HG03064 (cell line): ENCODE measurements at regions not wholly inside any gene's neighbourhood (a gene's known extent, or its start where the extent isn't known, plus 50 kb on each side); places are given as distances from the start of the nearest gene placed in this dataset.

Source experiments
- ATAC-seq: cut with Tn5 transposase; IDR thresholded peaks from one replicate; pipeline ENCODE4 v1.9.1; 2021; ENCODE audit warnings: low read depth; ENCODE audit not compliant: unreplicated experiment

DNA sequence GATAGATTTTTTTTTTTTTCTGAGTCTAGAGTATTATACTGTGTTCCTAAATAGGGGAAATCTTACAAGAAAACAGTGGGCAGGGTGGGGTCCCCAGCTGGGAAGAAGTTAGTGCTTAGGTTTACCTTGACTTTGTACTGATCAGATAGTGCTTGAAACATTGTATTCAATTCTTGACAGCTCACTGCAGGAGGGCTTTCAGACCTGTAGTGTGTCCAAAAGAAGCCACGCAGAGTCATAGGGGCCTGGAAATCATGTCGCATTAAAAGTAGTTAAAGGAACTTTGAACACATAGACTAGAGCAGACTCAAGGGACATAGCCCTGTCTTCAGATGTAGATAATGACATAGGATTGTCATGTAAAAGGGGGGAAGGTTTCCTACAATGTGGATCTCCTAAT, 215.4 kb upstream of the NR4A3 start:
- ATAC-seq = no peak

DNA sequence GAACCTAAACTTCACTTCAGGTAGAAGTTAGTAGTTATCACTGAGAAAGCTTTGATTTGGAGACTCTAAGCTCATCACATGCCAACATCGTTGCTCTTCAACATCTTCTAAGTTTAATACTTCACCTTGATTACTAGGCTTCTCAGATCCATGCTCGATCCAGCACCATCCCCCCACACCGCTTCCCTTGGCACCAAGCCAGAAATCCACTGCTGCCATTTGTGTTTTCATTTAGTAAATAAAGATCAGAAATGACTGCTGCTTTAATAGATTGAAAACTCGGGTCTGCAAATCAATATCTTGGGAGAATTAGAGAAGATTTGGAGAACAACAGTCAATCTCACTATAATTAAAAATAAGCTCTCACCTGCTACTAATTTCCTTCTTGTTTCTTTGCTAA, 214.7 kb upstream of the NR4A3 start:
- ATAC-seq = no peak

DNA sequence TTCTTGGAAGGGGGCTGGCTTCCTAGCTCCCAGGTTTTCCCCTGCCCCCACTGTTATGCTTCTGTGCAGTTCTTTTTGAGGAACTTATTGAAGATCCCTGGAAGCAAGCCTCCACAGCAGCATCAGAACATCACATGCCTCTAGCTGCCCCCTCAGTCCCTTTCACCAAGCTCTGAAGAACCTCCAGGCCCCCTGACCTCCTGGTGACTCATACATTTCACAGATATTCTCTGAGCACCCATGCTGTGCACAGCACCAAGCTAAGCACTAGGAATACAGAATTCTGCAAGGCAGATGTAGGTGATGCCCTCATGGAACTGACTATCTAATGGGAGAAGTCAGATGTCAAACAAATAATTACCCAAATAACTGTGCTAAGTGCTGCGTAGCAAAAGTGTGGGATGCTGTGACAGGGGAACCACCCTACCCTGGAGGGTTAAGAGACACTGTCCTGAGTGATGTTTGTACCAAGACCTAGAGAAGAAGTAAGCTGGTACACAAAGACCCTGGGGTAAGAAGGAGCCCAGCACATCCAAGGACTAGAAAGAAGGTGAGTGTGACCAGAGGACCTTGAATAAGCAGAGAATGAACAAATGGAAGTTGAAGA, 213.7 kb upstream of the NR4A3 start:
- no peak for ATAC-seq

DNA sequence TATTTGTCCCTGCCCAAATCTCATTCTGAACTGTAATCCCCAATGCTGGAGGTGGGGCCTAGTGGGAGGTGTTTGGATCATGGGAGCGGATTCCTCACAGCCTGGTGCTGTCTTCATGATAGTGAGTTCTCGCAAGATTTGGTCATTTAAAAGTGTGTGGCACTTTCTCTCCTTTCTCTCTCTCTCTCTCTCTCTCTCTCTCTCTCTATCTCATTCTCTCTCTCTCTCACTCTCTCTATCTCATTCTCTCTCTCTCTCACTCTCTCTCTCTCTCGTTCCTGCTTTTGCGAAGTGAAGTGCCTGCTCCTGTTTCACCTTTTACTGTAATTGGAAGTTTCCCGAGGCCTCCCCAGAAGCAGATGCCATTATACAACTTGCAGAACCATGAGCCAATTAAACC, 207.3 kb upstream of the NR4A3 start:
- ATAC-seq = no peak

DNA sequence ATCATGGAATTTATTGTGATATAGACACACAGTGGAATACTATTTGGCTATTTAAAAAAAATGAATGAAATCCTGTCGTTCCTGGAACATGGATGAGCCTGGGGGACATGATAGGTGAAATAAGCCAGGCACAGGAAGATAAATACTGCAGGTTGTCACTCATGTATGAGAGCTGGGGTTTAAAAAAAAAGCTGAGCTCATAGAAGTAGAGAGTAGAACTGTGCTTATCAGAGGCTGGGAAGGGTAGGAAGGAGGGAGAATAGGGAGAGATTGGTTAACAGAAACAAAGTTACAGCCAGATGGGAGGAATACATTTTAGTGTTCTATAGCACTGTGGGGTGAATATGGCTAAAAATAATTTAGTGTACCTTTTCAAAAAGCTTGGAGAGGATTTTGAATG, 200.6 kb upstream of the NR4A3 start:
- ATAC-seq = no peak

DNA sequence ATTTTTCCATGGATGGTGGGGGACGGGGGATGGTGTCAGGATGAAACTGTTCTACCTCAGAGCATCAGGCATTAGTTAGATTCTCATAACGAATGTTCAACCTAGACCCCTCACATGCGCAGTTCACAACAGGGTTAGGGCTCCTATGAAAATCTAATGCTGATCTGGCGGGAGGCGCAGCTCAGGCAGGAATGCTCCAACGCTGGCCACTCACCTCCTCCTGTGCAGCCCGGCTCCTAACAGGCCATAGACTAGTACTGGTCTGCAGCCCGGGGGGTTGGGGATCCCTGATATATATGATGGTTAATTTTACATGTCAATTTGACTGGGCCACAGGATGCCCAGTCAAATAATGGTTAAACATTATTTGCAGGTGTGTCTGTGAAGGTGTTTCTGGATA, 199.0 kb upstream of the NR4A3 start:
- ATAC-seq = no peak

DNA sequence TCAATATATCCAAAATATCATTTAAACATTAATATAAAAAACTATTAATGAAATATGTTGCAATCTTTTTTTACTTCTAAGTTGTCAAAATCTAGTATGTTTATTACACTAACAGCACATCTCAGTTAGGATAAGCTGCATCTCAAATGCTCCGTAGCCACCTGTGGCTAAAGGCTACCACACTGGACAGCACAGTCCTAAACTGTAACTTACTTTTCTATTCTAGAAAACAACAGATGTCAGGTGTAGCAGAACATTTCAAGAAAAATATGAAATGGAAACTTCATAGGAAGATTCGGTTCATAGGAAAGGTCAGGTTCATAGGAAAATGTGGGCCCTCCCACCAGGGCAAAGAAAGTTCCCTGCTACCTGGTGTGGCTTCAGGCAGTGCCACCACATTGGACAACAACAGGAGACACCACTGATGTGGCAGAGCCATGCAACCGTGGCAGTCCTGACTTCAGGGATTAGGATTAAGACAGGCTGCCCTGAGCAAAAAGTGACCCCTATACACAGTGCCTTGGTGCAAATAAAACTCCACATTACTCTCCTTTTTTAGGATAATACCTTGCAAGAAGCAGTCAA, 197.8 kb upstream of the NR4A3 start:
- ATAC-seq = no peak

DNA sequence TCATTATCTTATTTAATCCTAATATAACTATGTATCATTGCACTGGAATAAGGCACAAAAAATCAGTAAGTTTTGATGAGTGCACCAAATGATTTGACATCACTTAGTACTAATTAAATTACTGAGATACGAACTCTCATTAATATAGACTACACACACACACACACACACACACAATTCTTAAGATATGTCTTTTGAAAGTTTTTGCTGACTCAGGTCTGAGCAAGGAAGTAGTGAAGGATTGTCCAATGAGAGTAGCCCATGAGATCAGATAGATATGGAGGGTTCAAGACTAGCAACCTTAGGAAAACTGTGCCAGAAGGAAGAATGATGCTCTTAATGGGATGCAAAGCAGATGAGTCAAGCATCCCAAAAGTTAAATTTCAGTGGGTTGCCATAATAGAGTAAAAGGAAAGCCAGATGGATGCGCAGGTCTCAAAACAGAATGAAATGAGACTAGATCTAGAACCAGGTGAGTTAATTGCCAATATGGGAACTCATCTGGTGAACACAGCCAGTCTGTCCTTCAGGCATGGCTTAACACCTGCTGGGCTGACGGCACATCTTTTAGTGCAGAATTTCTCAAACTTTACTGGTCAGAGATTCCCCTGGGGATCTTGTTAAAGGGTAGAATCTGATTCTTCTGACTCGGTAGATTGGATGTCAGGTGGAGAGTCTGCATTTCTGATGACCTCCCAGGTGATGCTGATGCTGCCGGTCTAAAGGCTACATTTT, 197.0 kb upstream of the NR4A3 start:
- ATAC-seq = no peak

DNA sequence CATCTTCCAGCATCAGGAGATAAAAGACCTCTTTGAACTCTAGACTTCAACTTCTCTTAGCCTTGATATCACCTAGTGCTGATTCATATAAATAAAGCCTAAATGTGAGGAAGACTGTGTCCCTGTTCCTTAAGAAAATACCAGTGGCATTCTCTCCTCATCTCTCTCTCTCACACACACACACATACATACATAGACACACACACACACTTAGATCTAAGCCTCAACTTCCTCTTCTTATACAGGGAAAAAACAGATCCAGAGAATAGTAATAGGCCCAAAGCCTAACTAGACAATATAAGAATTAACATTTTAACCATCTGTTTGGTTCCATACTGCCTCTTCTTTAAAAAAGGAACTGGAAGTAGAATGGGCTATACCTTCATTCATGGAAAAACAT, 195.3 kb upstream of the NR4A3 start:
- no peak for ATAC-seq

DNA sequence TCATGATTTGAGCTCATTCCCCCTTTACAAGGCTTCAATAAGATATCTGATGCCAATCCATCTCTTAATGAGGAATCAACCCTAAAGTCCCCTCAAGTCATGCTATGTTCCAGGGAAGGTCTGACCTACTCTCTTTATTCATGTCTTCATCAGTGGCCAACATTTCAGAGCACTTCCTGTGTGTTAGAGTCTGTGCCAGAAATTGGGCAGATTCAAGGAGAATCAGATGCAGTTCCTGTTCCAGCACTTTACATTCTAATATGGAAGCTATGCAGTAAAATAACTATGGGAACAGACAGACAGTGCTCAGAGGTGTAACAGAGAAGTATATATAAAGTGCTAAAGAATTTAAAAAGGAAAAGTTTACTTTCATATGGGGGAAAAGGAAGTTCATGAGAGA, 193.4 kb upstream of the NR4A3 start:
- ATAC-seq = no peak

DNA sequence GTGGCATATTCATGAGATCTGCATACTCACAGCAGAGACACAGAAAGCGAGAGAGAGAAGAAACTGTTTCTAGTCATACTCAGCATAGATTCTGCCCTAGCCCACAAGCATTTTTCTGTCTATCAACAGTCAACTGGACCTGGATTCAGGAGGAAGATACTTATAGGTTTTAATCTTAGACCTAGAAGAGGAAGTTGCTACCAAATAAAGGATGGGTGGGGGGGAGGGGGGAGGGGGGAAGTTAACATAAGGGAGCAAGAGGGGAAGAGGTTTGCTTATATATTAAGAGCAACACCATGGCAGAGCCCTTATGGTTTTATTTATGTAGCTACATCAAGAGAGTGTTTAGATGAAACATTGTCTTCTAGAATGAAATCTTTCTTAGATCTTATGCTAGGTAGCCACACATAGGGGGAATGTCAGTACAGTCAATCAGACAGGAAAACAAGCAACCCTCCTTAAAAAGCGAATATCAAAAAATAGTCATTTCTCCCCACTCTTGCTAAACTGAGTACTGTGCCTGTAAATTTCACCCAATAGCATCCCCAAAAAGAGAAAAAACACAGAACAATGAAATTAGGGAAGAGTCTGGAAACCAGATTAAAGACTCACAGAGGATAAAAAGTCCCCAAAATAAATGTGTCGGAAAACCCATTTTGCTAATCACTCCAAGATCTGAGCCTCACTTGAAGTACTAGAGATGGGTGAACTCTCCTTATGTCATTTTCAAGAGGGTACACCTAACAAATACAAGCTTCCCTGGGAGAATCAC, 192.7 kb upstream of the NR4A3 start:
- ATAC-seq = no peak

DNA sequence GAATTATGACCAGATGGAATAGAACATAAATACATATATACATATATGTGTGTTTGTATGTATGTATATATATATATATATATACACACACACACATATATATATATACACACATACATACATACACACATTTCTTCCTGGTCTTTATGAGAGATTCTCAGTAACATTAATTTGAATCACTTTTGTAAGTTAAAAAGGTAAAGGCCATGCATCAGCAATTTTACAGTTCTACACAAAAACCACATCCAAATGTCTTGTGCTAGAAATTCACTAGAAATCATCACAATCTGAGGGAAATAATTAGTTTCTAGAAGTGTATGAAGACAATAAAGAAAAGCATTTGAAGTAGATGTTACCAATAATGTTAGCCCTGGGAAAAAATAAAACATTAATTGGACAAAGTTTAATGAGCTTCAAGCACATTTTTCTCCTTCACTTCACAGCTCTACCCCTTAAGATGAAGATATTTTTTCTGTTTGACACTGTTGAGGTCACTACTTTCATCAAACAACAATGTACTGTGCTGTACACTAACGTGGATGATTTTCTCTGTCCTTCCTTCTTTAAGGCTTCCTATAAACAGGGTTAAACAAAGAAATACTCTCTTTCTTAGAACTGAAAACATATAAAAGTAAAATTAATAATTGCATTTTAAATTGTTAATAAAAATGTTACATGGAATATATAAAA, 189.2 kb upstream of the NR4A3 start:
- ATAC-seq = no peak

DNA sequence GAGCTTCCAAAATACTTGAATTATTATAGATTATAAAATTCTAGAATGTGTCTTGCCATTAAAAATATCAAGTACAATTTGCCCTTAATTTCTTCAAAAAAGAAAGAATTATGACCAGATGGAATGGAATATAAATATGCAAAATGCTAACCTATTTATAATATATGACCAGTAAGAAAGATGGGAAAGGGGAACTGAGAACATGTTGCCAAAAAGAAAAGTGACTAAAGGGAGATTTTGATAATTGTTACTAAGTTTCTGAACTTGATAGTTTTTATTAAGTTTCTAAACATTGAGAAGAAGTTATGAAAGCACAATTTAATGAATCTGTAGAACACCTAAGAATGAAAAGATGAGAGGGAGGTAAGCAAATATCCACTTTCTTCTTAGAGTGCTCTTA, 188.4 kb upstream of the NR4A3 start:
- no peak for ATAC-seq

DNA sequence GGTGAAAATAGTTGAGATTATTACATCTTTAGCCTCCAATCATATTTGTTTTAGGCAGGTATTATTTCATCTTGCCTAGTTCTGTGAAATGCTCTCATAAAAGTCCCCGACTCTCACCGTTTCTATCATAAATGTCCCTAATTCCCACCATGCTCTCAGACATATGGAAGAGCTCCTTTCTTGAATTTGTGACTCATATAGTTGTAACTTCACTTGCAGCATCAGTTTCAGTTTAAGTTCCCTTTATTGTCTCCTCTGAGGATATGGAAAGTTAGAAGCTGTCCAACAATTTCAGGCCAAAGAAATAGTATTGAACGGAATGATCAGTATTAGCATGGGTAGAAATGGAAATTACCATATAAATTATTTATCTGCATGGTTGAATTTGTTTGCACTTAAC, 187.5 kb upstream of the NR4A3 start:
- ATAC-seq = no peak

DNA sequence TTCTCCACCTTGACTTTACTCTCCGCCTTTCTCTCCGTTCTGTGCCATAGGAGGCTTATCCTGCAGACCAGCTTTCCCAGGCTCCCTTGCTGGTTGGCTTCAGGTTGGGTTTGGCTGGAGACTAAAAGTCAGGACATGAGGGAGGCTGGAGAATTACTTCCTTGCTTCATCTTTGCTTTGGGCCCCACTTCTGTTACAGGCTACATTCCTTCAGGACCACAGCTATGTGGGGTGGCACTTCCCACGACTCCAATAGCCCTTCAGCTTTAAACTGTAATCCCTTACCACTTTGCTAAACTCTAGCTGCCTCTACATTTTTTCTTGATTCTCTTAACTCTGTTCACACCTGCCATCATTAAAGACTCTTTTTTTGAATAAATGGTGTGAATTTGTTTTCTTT, 186.7 kb upstream of the NR4A3 start:
- no peak for ATAC-seq

DNA sequence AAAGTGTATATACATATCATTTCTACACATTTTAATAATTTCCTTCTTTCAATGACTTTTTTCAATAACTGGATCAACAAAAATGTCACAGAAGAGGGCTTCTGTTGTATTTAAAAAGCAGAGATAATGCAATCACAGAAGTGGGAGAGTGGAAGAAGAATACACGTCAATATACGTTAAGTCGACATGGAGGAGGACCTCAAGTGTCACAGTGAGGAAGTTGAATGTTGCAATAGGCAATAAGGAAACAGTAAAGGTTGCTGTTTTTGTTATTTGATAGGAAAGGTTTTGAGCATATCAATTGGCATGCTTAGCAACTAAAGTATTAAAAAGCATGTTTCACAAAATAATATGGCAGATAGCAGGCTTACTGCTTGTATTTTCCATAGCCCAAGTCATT, 184.0 kb upstream of the NR4A3 start:
- no peak for ATAC-seq

DNA sequence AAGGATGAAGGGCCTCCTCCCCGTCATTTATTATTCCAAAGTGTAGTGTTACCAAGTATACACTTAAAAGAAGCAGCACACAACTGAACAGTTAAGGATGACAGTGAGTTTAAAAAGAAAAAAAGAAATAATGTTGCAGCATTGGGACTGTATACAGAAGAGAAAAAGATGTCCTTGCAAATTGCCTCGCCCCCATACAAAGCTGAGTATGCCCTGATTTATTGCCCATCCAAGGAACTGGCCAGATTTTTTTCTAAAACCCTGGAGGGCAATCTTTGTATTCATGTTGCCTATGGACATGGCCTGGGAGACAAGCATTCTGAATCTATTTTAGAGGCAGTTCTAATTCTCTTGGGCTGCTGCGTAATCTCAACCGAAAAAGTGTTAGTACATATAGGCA, 182.7 kb upstream of the NR4A3 start:
- ATAC-seq = no peak

DNA sequence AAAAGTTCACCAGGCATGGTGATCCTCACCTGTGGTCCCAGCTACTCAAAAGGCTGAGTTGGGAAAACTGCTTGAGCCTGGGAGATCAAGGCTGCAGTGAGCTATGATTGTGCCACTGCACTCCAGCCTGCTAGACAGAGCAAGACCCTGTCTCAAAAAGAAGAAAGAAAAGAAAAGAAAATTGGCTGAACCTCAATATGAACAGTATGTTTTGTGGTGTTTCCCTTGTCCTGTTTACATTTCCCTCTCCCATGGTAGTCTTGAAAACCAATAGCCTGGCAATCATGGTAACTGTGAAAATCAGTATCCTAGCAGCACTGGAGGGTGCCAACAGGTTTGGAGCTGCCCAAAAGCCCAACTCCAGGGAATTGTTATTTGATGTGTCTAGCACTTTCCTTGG, 174.1 kb upstream of the NR4A3 start:
- ATAC-seq = no peak

DNA sequence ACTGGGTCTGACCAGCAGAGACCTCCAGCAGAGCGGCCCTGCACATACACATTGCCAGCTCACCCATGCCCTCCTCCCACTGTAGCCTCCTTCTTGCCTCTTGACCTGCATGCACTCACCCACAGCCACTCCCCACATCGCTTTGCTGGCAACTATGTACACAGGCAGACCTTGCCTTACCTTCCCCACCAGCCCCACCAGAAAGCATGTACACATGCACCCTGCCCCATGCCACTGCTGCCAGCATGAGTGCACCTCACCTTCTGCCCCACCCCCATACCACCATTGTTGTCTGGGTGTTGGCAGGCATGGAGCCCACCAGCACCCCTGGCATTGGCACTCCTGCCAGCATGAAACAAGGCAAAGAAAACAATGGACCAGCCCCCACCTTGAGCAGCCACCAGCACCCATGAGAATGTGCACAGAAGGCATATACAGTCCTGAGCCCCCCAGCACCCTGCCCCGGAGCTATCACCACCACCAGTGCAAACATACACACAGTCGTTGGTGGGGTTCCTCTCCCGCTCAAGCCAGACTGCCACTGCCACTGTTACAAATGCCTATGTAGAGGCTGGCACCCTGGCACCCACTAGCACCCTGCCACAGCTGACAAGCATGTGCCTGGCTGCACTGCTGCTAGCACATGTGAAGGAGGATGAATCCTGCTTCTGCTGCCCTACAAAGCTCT, 171.4 kb upstream of the NR4A3 start:
- no peak for ATAC-seq

DNA sequence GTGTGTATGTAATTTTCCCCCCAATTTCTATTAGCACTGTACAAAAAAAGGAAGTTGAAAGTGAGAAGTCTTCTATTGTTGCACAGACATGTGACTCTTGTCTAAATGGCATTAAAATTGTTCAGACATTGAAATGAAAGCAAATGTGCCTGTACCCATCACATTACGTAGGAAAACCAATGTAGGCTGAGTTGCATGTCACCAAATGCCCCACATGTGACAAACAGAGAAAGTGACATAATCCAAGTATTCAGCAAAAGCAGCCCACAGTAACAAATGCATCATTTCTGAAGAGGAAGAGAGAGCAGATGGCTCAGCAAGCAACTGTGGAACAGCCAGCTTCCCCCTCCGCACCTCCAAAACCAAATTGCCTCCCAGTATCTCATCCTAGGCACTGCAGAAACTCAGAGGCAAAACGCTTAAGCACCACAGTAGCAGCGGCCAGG, 161.5 kb upstream of the NR4A3 start:
- ATAC-seq = peak; percentile 91
